NCI-H2196 treated with DMSO at 0.1 percent for 48 hours (cell line): ENCODE measurements at regions not wholly inside any gene's neighbourhood (a gene's known extent, or its start where the extent isn't known, plus 50 kb on each side); places are given as distances from the start of the nearest gene placed in this dataset.

Experiments
- DNase-seq: peaks from one replicate; lab custom pipeline; 2025; ENCODE audit not compliant: unreplicated experiment; lab: John Stamatoyannopoulos, UW

- no peak for DNase-seq
These were observed 329.2 kb downstream of the C16orf95 start for GRCh38 chr16:86987746-86988670.

GRCh38 chr16:86988920-86989696, 328.1 kb downstream of the C16orf95 start:
- DNase-seq, result no peak

GRCh38 chr16:86990451-86990850, 326.7 kb downstream of the C16orf95 start:
- no peak for DNase-seq

- no peak for DNase-seq
These were observed 325.5 kb downstream of the C16orf95 start for GRCh38 chr16:86991679-86992078.

GRCh38 chr16:86992587-86992986, 324.6 kb downstream of the C16orf95 start:
- no peak for DNase-seq

- DNase-seq, result no peak
These were observed 323.6 kb downstream of the C16orf95 start for GRCh38 chr16:86993426-86994110.

GRCh38 chr16:86994215-86994614, 323.0 kb downstream of the C16orf95 start:
- DNase-seq, result no peak

- DNase-seq, result no peak
These were observed 322.5 kb downstream of the C16orf95 start for GRCh38 chr16:86994651-86995171.

GRCh38 chr16:86995456-86995855, 321.7 kb downstream of the C16orf95 start:
- DNase-seq, result no peak

- no peak for DNase-seq
These were observed 321.1 kb downstream of the C16orf95 start for GRCh38 chr16:86996081-86996480.

GRCh38 chr16:86997058-86997457, 320.1 kb downstream of the C16orf95 start:
- no peak for DNase-seq

GRCh38 chr16:86998196-86999001, 318.8 kb downstream of the C16orf95 start:
- DNase-seq, result no peak

- no peak for DNase-seq
These were observed 317.2 kb downstream of the C16orf95 start for GRCh38 chr16:87000001-87000400.

- DNase-seq, result no peak
These were observed 314.3 kb downstream of the C16orf95 start for GRCh38 chr16:87002717-87003413.

GRCh38 chr16:87003414-87003755, 313.8 kb downstream of the C16orf95 start:
- no peak for DNase-seq

GRCh38 chr16:87006021-87006420, 311.2 kb downstream of the C16orf95 start:
- DNase-seq, result no peak

GRCh38 chr16:87006789-87007745, 310.1 kb downstream of the C16orf95 start:
- DNase-seq, result no peak

GRCh38 chr16:87007907-87008306, 309.3 kb downstream of the C16orf95 start:
- no peak for DNase-seq

GRCh38 chr16:87008664-87009063, 308.5 kb downstream of the C16orf95 start:
- DNase-seq, result no peak
